Progenitor cell of endocrine pancreas (in vitro differentiated cells): ENCODE measurements at regions not wholly inside any gene's neighbourhood (a gene's known extent, or its start where the extent isn't known, plus 50 kb on each side); places are given as distances from the start of the nearest gene placed in this dataset.

Experiments
- DNase-seq: peaks from one replicate; pipeline ENCODE4 v3.0.0; 2021; ENCODE audit warnings: low spot score; ENCODE audit not compliant: unreplicated experiment
- H3K27ac Mint-ChIP-seq: 2 replicates; pipeline ENCODE4 v1.8.0; 2021; ENCODE audit warnings: mild to moderate bottlenecking, moderate library complexity, mixed read lengths
- H3K27me3 Mint-ChIP-seq: 2 replicates; pipeline ENCODE4 v1.8.0; 2021; ENCODE audit warnings: mixed read lengths
- H3K36me3 Mint-ChIP-seq: 2 replicates; pipeline ENCODE4 v1.8.0; 2022; ENCODE audit warnings: mixed read lengths; ENCODE audit not compliant: insufficient read depth
- H3K4me1 Mint-ChIP-seq: 2 replicates; pipeline ENCODE4 v1.8.0; 2021; ENCODE audit warnings: low read depth, mixed read lengths
- H3K4me3 Mint-ChIP-seq: 2 replicates; pipeline ENCODE4 v1.8.0; 2021; ENCODE audit warnings: low read depth, mild to moderate bottlenecking, moderate library complexity, mixed read lengths
- H3K9me3 Mint-ChIP-seq: 2 replicates; pipeline ENCODE4 v1.8.0; 2021; ENCODE audit warnings: low read depth, mixed read lengths
- CTCF ChIP-seq: fragments of 200-600 bp; sonication (generic); IDR thresholded peaks from one replicate; pipeline ENCODE4 v1.5.0; 2021; ENCODE audit warnings: antibody characterized with exemption, mild to moderate bottlenecking; ENCODE audit not compliant: unreplicated experiment

GRCh38 chr6:147621263-147621662 is 112.8 kb downstream of the SAMD5 start:
- no peak for TF ChIP-seq CTCF
- Mint-ChIP-seq H3K9me3 (no peaks in the 10 kb centered on the region), H3K27me3 (no peaks in the 10 kb centered on the region), H3K27ac (no peak overlapping the region), H3K4me3 (no peak overlapping the region), H3K4me1 (no peaks in the 10 kb centered on the region), H3K36me3 (peaks cover 1% of the 10 kb centered on the region)
- no peak for DNase-seq

GRCh38 chr6:147621961-147622360 is 113.5 kb downstream of the SAMD5 start:
- no peaks in the 10 kb centered on the region for H3K4me1 Mint-ChIP-seq
- no peaks in the 10 kb centered on the region for H3K27me3 Mint-ChIP-seq
- H3K27ac Mint-ChIP-seq: no peak overlapping the region
- H3K9me3 Mint-ChIP-seq: no peaks in the 10 kb centered on the region
- DNase-seq: no peak
- peaks cover 1% of the 10 kb centered on the region for H3K36me3 Mint-ChIP-seq
- no peak overlapping the region for H3K4me3 Mint-ChIP-seq
- no peak for TF ChIP-seq CTCF

- Mint-ChIP-seq H3K36me3 (peaks cover 1% of the 10 kb centered on the region), H3K9me3 (no peaks in the 10 kb centered on the region), H3K4me3 (no peak overlapping the region), H3K4me1 (no peaks in the 10 kb centered on the region), H3K27ac (no peak overlapping the region), H3K27me3 (no peaks in the 10 kb centered on the region)
- DNase-seq: no peak
- no peak for TF ChIP-seq CTCF
Observed at GRCh38 chr6:147624946-147625515, 116.5 kb downstream of the SAMD5 start.

GRCh38 chr6:147625946-147626345 is 117.5 kb downstream of the SAMD5 start:
- no peak for DNase-seq
- H3K36me3 Mint-ChIP-seq: peaks cover 1% of the 10 kb centered on the region
- no peak for TF ChIP-seq CTCF
- H3K27me3 Mint-ChIP-seq: no peaks in the 10 kb centered on the region
- H3K9me3 Mint-ChIP-seq: no peaks in the 10 kb centered on the region
- H3K4me1 Mint-ChIP-seq: no peaks in the 10 kb centered on the region
- H3K27ac Mint-ChIP-seq: no peak overlapping the region
- no peak overlapping the region for H3K4me3 Mint-ChIP-seq

GRCh38 chr6:147627411-147627810 is 118.9 kb downstream of the SAMD5 start:
- Mint-ChIP-seq H3K4me3 (no peak overlapping the region), H3K27ac (no peak overlapping the region), H3K27me3 (no peaks in the 10 kb centered on the region), H3K9me3 (no peaks in the 10 kb centered on the region), H3K4me1 (no peaks in the 10 kb centered on the region), H3K36me3 (peaks cover 1% of the 10 kb centered on the region)
- no peak for DNase-seq
- no peak for TF ChIP-seq CTCF
